Ishikawa (cell line): ENCODE measurements at regions not wholly inside any gene's neighbourhood (a gene's known extent, or its start where the extent isn't known, plus 50 kb on each side); places are given as distances from the start of the nearest gene placed in this dataset.

ENCODE experiments used
- CEBPB ChIP-seq: IDR thresholded peaks from 2 replicates; pipeline ENCODE4 v1.6.1; 2012
- CREB1 ChIP-seq: IDR thresholded peaks from 2 replicates; pipeline ENCODE4 v1.6.1; 2012; ENCODE audit warnings: low read depth
- EGR1 ChIP-seq: IDR thresholded peaks from 2 replicates; pipeline ENCODE4 v1.6.1; 2012
- EP300 ChIP-seq: IDR thresholded peaks from 2 replicates; pipeline ENCODE4 v1.6.1; 2012; ENCODE audit warnings: borderline replicate concordance
- FOXM1 ChIP-seq: IDR thresholded peaks from 2 replicates; pipeline ENCODE4 v1.6.1; 2012; ENCODE audit warnings: low read depth, borderline replicate concordance
- NFIC ChIP-seq: IDR thresholded peaks from 2 replicates; pipeline ENCODE4 v1.6.1; 2012
- RAD21 ChIP-seq: IDR thresholded peaks from 2 replicates; pipeline ENCODE4 v1.6.1; 2012; ENCODE audit warnings: low read depth
- TAF1 ChIP-seq: IDR thresholded peaks from 2 replicates; pipeline ENCODE4 v1.6.1; 2012; ENCODE audit warnings: low read depth, mild to moderate bottlenecking
- TCF12 ChIP-seq: IDR thresholded peaks from 2 replicates; pipeline ENCODE4 v1.6.1; 2012; ENCODE audit warnings: low read depth
- TEAD4 ChIP-seq: IDR thresholded peaks from 2 replicates; pipeline ENCODE4 v1.6.1; 2012
- YY1 ChIP-seq: IDR thresholded peaks from 2 replicates; pipeline ENCODE4 v1.6.1; 2012; ENCODE audit warnings: low read depth
- ZBTB7A ChIP-seq: IDR thresholded peaks from 2 replicates; pipeline ENCODE4 v1.6.1; 2012; ENCODE audit warnings: low read depth
- TF ChIP-seq, protein P1 (sequence below): IDR thresholded peaks from 2 replicates; pipeline ENCODE4 v1.6.1; 2012
- TF ChIP-seq, protein P2 (sequence below): IDR thresholded peaks from 2 replicates; pipeline ENCODE4 v1.6.1; 2012
- TF ChIP-seq, protein P3 (sequence below): IDR thresholded peaks from 2 replicates; pipeline ENCODE4 v1.6.1; 2012; ENCODE audit warnings: low read depth, mild to moderate bottlenecking

DNA sequence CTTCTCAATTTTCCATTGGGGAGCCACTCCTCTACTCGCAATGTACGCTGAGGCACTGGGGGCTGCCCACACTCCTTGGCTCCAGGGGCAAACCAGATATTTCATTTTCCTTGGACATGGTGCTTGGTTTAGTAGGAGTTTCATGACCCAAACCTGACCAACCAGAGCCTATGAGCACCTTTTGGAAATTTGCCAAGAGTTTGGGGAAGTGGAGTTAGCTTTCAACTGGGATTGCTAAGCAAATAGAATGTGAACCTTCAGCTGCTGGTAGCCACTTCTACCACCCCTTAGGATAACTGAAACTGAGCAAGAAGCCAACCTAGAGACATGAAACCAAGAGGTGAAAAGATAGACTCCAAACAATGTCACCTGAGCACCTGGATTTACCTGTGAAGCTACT lies 74.9 kb upstream of the COL13A1 start:
- TF ChIP-seq NFIC (peak; percentile 58; the same call in 1 of the 2 replicates), RAD21 (no peak)

DNA sequence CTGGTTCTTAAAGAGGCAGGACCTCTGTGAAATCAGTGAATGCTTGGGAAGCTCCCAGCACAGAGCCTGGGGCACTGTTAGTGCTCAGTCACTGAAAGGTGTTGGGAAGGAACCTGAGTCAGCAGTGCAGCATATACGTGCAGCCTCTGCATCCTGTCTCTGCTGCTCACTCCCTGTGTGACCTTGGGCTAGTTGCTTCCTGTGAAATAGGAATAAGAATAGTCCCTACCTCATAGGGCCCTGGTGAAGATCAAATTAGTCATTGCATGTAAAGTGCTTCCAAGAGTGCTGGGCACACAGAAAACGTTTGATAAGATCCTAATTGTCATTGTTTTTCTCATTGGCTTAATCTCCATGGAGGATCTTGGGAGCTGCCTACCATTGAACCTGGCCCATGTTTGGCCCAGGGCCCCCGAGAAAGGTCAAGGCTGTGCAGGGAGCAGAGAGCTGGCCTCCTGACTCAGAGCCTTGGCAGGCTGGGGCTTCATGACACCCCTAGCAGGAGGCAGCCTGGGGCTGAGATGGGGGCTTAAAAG lies 73.3 kb upstream of the COL13A1 start:
- TF ChIP-seq RAD21 (no peak), YY1 (no peak), ZBTB7A (no peak), CREB1 (no peak), TEAD4 (no peak)
- TF ChIP-seq, protein P1, sequence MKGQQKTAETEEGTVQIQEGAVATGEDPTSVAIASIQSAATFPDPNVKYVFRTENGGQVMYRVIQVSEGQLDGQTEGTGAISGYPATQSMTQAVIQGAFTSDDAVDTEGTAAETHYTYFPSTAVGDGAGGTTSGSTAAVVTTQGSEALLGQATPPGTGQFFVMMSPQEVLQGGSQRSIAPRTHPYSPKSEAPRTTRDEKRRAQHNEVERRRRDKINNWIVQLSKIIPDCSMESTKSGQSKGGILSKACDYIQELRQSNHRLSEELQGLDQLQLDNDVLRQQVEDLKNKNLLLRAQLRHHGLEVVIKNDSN: no peak
- TF ChIP-seq, protein P2, sequence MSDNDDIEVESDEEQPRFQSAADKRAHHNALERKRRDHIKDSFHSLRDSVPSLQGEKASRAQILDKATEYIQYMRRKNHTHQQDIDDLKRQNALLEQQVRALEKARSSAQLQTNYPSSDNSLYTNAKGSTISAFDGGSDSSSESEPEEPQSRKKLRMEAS: no peak

DNA sequence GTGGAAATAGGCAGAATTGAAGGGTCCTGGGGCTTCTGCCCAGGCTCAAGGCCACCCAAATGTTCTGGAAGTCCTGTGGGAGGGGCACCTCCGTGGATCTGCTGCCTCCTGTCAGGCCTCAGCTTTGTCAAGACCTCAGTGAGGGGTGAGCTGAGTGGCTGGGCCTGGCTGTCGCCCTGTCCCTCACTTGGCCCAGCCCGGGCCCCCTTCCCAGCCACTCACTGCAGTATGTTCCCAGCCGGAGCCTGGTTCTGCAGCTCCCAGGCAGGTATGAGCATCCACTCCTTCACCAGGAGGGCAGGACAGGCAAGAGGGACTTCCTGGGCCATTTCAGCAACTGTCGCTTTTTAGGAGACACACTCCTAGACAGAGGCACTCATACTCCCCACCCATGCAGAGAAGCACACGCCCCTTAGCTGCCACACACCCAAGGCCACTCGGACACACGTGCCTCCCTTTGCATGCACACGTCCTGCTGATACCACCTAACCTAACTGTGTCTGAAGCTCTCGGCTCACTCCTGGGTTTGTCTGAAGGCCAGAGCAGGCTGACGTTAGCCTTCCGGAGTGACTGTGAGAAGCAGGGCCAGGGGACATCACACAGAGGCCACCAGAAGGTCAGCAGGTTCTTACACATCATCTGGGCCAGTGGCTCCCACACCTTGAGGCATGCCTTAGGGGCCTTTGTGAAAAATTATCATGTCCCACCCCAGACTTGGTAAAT lies 72.2 kb upstream of the COL13A1 start:
- TF ChIP-seq, protein P2: no peak
- TF ChIP-seq, protein P3, sequence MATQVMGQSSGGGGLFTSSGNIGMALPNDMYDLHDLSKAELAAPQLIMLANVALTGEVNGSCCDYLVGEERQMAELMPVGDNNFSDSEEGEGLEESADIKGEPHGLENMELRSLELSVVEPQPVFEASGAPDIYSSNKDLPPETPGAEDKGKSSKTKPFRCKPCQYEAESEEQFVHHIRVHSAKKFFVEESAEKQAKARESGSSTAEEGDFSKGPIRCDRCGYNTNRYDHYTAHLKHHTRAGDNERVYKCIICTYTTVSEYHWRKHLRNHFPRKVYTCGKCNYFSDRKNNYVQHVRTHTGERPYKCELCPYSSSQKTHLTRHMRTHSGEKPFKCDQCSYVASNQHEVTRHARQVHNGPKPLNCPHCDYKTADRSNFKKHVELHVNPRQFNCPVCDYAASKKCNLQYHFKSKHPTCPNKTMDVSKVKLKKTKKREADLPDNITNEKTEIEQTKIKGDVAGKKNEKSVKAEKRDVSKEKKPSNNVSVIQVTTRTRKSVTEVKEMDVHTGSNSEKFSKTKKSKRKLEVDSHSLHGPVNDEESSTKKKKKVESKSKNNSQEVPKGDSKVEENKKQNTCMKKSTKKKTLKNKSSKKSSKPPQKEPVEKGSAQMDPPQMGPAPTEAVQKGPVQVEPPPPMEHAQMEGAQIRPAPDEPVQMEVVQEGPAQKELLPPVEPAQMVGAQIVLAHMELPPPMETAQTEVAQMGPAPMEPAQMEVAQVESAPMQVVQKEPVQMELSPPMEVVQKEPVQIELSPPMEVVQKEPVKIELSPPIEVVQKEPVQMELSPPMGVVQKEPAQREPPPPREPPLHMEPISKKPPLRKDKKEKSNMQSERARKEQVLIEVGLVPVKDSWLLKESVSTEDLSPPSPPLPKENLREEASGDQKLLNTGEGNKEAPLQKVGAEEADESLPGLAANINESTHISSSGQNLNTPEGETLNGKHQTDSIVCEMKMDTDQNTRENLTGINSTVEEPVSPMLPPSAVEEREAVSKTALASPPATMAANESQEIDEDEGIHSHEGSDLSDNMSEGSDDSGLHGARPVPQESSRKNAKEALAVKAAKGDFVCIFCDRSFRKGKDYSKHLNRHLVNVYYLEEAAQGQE: no peak
- TF ChIP-seq EGR1 (no peak), RAD21 (no peak), YY1 (no peak), TEAD4 (no peak), NFIC (no peak), EP300 (no peak), TCF12 (no peak), FOXM1 (no peak), ZBTB7A (no peak), CREB1 (no peak), TAF1 (no peak), CEBPB (no peak)
- TF ChIP-seq, protein P1: no peak

DNA sequence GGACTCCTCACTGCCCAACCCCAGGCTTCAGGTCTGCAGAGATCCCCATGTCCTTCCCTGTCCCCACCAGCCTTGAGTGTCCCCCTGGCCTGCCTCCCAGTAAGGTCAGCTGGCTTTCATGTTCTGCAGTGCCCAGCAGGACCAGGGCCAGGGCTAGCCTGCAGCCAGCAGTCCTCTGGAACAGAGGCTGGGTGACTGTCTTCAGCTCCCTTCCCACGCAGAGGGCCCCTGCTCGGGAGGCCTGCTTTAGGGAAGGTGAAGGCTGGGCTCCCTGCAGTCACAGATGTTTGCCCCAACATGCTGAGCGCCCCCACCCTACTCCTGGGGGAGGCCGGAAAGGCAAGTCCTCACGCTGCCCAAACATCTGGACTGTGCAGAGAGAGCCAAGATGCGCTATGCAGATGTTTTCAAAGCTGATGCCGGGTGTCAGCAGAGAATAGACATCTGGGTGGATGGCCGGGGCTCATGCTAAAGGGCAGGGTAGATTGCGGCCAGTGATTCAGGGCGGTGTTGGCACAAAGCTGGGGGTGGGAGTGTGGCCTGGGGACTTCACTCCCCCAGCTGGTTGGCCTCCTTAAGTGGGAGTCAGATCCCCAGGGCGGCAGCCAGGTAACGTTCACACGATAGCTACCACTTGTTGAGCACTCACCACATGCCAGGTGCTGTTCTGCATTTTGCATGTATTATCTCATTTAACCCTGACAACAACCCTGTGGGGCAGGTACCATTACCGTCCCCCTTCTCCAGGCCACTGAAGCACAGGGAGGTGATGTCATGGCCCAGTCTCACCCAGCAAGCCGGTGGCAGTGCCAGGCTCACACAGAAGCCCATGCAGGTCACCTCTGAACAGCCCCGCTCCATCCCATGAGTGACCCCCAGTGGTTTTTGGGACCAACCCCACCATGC lies 71.2 kb upstream of the COL13A1 start:
- TF ChIP-seq EP300 (no peak), CREB1 (no peak)

DNA sequence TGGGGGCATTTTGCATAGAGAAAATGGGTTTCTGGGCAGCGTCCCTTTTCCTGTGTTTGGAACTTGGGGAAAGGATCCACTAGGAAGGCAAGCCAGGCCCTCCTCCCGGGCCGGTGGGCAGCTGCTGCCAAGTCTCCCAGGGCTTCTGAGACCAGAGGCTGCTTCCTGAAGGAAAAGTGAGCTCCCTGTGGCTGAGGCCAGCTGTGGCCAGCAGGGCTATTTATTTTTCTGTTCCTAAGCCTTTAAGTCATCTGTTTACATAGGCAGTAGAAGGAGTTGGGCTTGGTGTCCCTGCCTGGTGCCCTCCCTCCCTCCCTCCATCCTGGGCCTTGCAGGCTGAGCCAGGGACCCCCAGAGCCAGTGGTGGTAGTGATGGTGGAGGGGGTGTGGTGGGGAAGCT lies 70.5 kb upstream of the COL13A1 start:
- TF ChIP-seq, protein P2: no peak
- TF ChIP-seq TAF1 (no peak), TCF12 (no peak), CREB1 (no peak), YY1 (no peak), ZBTB7A (no peak), CEBPB (no peak)

DNA sequence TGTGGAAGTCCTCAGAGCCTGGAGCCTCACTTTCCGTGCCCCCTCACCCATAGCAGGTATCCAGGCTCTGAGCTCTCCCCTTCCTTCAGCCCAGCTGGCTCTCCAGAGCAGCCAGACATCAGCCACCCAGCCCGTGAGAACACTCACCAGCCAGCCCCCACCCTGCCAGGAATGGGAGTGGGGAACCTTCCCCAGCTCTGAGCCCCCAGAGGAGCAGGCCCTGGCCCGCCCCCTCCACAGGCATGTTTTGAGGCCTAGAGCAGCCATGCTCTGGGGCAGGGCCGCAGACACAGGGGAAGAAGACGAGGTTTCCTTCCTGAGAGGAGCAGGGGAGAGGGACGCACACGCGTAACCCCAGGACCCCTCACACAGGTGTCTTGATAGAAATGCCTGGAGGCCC lies 70.0 kb upstream of the COL13A1 start:
- TF ChIP-seq CEBPB (no peak), EP300 (no peak), EGR1 (no peak), TAF1 (no peak), NFIC (no peak), FOXM1 (no peak), TCF12 (no peak), CREB1 (no peak), RAD21 (no peak), ZBTB7A (no peak), YY1 (no peak), TEAD4 (no peak)
- TF ChIP-seq, protein P2: no peak
- TF ChIP-seq, protein P1: no peak
- TF ChIP-seq, protein P3: no peak
